Gastrocnemius medialis (tissue), 4 donors: ENCODE measurements at regions not wholly inside any gene's neighbourhood (a gene's known extent, or its start where the extent isn't known, plus 50 kb on each side); places are given as distances from the start of the nearest gene placed in this dataset.

ENCODE experiments used
- POLR2A ChIP-seq, 2 donors: fragments of 450-650 bp; IDR thresholded peaks; one replicate each; pipeline ENCODE4 v1.6.1; 2017; ENCODE audit warnings: antibody characterized with exemption in 2 of 2, mild to moderate bottlenecking in 2 of 2, moderate library complexity in 2 of 2
- TF ChIP-seq, protein P1 (sequence below), 5 experiments: fragments of 450-650 bp in 3 of 5; fragments of 200-600 bp in 2 of 5; sonication (generic) in 2 of 5; IDR thresholded peaks in 4 of 5; conservative IDR thresholded peaks in 1 of 5; 1 replicate in 4 of 5; 2 replicates in 1 of 5; pipeline ENCODE4 v1.5.1; 2016 to 2019; ENCODE audit warnings: antibody characterized with exemption in 5 of 5, mild to moderate bottlenecking in 3 of 5, moderate library complexity in 3 of 5

DNA sequence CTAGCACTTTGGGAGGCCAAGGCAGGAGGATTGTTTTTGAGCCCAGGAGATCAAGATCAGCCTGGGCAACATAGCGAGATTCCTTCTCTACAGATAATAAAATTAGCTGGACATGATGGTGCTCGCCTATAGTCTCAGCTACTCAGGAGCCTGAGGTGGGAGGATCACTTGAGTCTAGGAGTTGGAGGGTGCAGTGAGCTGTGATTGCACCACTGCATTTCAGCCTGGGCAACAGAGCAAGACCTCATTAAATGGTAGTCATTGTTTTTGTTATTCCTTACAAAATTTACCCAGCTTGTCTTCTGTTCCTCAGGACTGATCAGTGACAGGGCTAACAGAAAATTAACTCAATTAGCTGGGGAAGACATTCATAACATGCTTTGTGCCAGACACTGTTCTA is 104.5 kb downstream of the NDFIP1 start:
- TF ChIP-seq, protein P1, sequence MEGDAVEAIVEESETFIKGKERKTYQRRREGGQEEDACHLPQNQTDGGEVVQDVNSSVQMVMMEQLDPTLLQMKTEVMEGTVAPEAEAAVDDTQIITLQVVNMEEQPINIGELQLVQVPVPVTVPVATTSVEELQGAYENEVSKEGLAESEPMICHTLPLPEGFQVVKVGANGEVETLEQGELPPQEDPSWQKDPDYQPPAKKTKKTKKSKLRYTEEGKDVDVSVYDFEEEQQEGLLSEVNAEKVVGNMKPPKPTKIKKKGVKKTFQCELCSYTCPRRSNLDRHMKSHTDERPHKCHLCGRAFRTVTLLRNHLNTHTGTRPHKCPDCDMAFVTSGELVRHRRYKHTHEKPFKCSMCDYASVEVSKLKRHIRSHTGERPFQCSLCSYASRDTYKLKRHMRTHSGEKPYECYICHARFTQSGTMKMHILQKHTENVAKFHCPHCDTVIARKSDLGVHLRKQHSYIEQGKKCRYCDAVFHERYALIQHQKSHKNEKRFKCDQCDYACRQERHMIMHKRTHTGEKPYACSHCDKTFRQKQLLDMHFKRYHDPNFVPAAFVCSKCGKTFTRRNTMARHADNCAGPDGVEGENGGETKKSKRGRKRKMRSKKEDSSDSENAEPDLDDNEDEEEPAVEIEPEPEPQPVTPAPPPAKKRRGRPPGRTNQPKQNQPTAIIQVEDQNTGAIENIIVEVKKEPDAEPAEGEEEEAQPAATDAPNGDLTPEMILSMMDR (IDR thresholded peaks at IDR 0.05 in 4 of 5, conservative IDR thresholded peaks at IDR 0.05 in 1 of 5), result no peak
- TF ChIP-seq POLR2A (IDR thresholded peaks at IDR 0.05), result no peak
